Activated CD8-positive, alpha-beta memory T cell treated with anti-CD3 and anti-CD28 coated beads for 24 hours (primary cell): ENCODE measurements at regions not wholly inside any gene's neighbourhood (a gene's known extent, or its start where the extent isn't known, plus 50 kb on each side); places are given as distances from the start of the nearest gene placed in this dataset.

Source experiments
- DNase-seq: peaks from one replicate; pipeline ENCODE4 v3.0.0-alpha.2; 2020

- no peak for DNase-seq
Observed at GRCh38 chr2:16314691-16315457, 350.8 kb downstream of the CYRIA start.

GRCh38 chr2:16314001-16314400 lies 351.6 kb downstream of the CYRIA start:
- DNase-seq: no peak

- DNase-seq: no peak
Observed at GRCh38 chr2:16313235-16313975, 352.2 kb downstream of the CYRIA start.

GRCh38 chr2:16312771-16313170 lies 352.9 kb downstream of the CYRIA start:
- no peak for DNase-seq

- no peak for DNase-seq
Observed at GRCh38 chr2:16311521-16312440, 353.9 kb downstream of the CYRIA start.

- DNase-seq: no peak
Observed at GRCh38 chr2:16308816-16309215, 356.8 kb downstream of the CYRIA start.

DNA sequence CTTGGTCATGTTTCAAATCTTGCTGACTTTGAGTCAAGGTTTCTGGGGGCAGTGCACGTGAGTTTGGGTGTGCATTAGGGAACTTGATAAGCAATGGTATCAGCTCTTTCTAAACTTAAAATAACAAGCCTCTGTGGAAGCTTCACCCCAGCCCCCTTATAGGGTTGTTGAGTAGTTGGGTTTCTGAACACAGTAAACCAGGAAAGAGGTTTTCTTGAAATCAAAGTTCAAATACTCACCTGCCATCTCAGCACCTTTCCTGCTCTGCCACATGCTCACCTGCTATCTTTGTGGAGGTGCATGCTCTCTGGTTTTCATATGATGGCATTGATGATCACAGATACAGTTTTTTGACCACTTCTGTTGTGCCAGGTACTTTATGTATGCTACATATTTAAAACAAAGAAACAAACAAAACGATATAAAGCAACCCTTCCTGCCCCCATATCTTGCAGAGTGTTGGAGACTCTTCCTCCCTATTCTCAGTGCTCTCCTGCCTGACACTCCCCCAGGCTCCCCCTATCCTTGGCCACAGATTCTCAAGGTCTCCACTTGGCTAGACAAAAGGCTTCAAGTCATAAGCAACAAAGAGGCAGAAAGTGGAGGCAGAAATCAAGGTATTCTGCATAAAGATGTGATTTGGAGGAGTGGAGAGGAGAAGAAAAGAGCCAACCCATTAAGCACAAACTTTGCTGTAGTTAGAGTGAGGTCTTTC lies 360.6 kb downstream of the CYRIA start:
- DNase-seq: no peak

DNA sequence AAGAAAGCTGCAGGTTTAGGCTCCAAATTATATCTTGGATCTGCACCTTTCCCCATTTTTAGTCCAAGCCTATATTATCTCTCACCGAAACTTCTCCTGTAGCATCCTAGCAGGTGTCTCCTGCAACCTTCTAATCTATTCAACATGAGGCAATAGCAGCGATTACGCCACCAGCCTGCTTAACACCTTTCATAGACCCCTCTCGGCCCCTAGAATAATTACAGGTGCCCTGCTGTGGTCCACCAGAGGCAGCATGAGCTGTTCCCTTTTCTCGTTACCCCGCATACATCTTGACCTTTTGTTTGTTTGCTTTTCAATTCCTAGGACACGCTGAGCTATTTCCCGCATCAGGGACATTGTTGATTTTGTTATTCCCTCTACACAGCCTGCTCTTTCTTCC lies 361.9 kb downstream of the CYRIA start:
- no peak for DNase-seq

GRCh38 chr2:16303273-16303577 lies 362.4 kb downstream of the CYRIA start:
- DNase-seq: no peak

DNA sequence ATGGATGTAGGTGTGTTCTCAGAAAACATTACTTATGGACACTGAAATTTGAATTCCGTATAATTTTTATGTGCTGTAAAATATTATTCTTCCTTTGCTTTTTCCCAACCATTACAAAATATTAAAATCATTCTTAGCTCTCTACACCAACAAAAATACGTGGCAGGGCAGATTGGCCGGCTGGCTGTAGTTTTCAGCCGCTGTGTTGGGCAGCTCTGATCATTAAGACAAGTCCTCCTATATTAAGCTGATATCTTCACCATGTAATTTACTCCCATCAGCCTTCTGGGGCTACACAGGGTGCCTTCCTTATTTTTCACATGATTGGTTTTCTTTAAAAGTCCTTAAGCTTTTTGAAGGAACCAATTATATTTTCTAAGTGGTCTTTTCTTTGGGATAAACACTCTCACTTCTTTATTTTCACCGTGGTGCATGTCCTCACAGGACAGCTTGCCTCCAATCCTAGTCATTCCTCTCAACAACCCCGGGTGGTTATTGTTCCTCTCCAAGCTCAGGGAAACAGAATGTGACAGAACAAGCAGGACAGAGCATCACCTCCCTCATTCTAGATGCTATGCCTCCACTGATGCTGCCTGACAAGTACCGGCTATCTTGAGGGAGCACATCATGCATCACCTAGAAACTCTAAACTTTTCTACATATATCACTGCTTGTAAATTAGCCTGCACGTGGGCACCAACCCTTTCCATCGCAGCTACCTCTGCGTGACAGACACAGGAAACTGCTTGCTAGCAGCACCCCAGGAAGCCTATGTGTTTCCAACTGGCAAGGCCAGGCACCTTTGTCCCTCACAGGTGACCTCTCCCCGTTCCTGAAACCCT lies 362.3 kb downstream of the MYCN start:
- DNase-seq: no peak

GRCh38 chr2:16301961-16302360 lies 361.6 kb downstream of the MYCN start:
- DNase-seq: no peak

DNA sequence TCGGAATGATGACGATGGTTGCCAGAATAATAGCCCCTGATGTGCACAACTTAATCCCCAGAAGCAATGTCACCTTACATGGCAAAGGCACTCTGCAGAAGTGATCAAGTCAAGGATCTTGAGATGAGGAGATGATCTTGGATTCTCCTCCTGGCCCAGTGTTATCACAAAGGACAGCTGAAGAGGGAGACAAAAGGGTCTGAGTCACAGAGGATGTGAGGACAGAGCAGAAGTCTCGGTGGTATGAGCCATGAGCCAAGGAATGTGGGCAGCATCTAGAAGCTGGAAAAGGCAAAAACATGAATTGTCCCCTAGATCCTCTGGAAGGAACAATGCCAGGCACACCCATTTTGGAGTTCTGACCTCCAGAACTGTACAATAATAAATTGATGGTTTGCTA lies 358.5 kb downstream of the MYCN start:
- DNase-seq: no peak

- DNase-seq: no peak
Observed at GRCh38 chr2:16296331-16297250, 356.2 kb downstream of the MYCN start.

- no peak for DNase-seq
Observed at GRCh38 chr2:16296038-16296290, 355.6 kb downstream of the MYCN start.

- DNase-seq: no peak
Observed at GRCh38 chr2:16294791-16295190, 354.4 kb downstream of the MYCN start.

GRCh38 chr2:16293871-16294270 lies 353.5 kb downstream of the MYCN start:
- DNase-seq: no peak

DNA sequence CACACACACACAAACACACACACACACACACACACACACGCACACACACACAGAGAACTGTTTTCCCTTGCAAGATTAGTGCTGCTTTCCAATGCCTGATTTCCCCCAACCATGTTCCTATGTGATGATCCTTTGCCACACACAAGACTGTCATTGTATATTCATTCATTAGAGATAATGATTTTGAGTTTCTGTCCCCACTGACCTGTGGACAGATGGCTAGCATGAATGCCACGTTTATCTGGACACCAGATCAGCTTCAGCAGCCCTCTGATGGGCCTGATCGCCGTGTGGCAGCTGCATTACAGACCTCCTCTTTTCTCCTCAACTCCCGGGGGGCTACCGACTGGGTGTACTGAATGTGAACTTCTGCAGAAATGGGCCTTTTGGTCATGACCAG lies 353.0 kb downstream of the MYCN start:
- DNase-seq: no peak

DNA sequence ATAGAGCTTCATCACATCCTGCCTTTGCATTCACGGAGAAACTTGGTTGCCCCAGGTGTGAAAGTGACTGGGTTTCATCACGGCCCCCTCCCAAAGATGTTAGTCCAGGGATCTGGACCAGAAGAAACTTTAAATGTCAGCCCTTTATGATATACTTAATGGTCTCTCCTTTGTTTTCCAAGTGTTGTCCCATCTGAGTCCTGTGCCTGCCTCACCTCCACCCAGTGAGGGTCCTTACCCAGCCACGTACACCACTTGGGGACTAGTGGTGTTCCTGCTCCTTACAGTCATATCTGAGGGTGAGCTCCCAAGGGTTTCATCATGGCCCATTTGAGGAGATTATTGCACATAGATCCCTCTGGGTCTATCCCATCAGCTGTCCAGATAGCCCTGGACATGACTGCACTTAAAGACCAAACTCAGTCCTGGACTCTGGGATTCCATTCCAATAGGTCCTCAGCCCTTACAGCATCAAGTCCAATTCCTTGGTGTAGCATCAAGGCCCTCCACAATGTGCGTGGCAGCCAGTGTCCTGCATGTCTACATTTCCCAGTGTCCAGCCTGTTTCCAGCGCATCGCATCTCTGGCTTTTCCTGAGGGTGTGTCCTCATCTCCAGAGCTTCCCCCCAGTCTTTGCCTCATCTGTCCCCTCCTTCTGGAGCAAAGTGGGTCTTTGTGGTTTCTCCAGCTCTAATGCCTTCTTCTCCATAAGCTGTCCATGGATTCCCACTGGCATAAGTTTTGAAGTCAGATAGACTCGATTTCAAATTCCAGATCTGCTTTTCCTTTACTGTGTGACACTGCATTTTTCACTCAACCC lies 351.6 kb downstream of the MYCN start:
- DNase-seq: no peak

- no peak for DNase-seq
Observed at GRCh38 chr2:16291226-16291625, 350.9 kb downstream of the MYCN start.

- no peak for DNase-seq
Observed at GRCh38 chr2:16290311-16291020, 350.1 kb downstream of the MYCN start.
